ENCODE measurements at regions not wholly inside any gene's neighbourhood (a gene's known extent, or its start where the extent isn't known, plus 50 kb on each side); places are given as distances from the start of the nearest gene placed in this dataset.

DNA sequence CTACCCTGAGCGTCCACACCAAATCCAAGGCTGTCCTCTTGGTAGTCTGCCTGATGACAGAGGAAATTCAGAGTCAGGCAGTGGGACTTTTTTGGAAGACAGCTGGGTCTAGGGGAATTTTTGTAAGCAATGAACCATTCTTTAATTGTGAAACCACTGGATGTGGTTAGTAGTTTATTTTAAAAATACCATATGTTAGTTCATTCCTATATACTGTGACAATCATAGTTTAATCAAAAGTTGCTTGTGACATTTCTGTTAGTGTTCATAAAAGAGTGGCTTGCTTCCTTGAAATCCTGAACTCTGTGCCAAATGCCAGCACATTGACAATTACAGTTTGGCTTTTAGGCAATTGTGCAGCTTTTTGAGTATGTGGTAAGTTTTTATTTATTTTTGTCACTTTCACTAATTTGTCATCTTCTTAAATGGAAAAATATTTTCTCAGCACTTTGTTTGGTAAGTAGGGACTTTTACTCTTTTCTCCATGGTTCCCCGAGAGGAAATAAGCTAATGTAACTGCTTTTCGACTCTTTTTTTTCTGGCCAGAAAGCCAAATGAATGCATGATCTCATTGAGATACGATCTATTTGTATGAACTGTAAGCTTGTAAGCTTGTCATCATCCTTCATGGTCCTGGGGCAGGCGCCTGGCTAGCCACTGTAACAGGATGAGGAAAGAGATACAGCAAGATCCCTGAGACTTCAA, 72.6 kb upstream of the SLC4A4 start:
- CTCF ChIA-PET = interaction anchor here (0.8 kb wide), 1 partner anchor 284 kb away, joined by 4 read pairs; no protein-coding TSS in a partner anchor
- BruUV-seq (replicated peaks) = no TSS peak
- Mint-ChIP-seq H3K4me1 (ENCODE audit: low read depth, unreplicated experiment) (no peaks in the 10 kb centered on the region), H3K9me3 (ENCODE audit: unreplicated experiment) (no peaks in the 10 kb centered on the region), H3K4me3 (ENCODE audit: unreplicated experiment) (no peak overlapping the region), H3K36me3 (ENCODE audit: insufficient read depth, unreplicated experiment) (no peaks in the 10 kb centered on the region), H3K27ac (ENCODE audit: unreplicated experiment) (no peak overlapping the region), H3K27me3 (ENCODE audit: insufficient read depth, unreplicated experiment) (peaks cover 2% of the 10 kb centered on the region)
- POLR2A ChIA-PET = no interaction called here
- Histone ChIP-seq H3K4me3 (ENCODE audit: low read depth, low read length) (no peak overlapping the region), H3K9me3 (no peaks in the 10 kb centered on the region), H3K36me3 (ENCODE audit: control insufficient read depth, insufficient read depth, low read length) (no peaks in the 10 kb centered on the region), H3K27me3 (replicated peaks; ENCODE audit: control insufficient read depth, insufficient read depth, low read length) (no peaks in the 10 kb centered on the region), H3K4me1 (no peaks in the 10 kb centered on the region)
- intact Hi-C loops (cut with micrococcal nuclease; ENCODE audit: unreplicated experiment) = no loop called here
- TF ChIP-seq, protein P1, sequence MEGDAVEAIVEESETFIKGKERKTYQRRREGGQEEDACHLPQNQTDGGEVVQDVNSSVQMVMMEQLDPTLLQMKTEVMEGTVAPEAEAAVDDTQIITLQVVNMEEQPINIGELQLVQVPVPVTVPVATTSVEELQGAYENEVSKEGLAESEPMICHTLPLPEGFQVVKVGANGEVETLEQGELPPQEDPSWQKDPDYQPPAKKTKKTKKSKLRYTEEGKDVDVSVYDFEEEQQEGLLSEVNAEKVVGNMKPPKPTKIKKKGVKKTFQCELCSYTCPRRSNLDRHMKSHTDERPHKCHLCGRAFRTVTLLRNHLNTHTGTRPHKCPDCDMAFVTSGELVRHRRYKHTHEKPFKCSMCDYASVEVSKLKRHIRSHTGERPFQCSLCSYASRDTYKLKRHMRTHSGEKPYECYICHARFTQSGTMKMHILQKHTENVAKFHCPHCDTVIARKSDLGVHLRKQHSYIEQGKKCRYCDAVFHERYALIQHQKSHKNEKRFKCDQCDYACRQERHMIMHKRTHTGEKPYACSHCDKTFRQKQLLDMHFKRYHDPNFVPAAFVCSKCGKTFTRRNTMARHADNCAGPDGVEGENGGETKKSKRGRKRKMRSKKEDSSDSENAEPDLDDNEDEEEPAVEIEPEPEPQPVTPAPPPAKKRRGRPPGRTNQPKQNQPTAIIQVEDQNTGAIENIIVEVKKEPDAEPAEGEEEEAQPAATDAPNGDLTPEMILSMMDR (IDR thresholded peaks at IDR 0.05; ENCODE audit: insufficient read depth in 1 of 2, low read depth in 1 of 2, low read length in 1 of 2, severe bottlenecking in 1 of 2, unreplicated experiment in 1 of 2) = no peak
- no peak for DNase-seq

GRCh38 chr4:71267244-71267643, 71.6 kb upstream of the SLC4A4 start:
- no peak for DNase-seq
- ChIA-PET CTCF (no interaction called here), POLR2A (no interaction called here)
- no peaks in the 10 kb centered on the region for H3K27me3 ChIP-seq (replicated peaks; ENCODE audit: control insufficient read depth, insufficient read depth, low read length)
- no peaks in the 10 kb centered on the region for H3K36me3 ChIP-seq (ENCODE audit: control insufficient read depth, insufficient read depth, low read length)
- H3K4me1 Mint-ChIP-seq (ENCODE audit: low read depth, unreplicated experiment) = no peaks in the 10 kb centered on the region
- BruUV-seq (replicated peaks) = no TSS peak
- H3K4me3 Mint-ChIP-seq (ENCODE audit: unreplicated experiment) = no peak overlapping the region
- H3K36me3 Mint-ChIP-seq (ENCODE audit: insufficient read depth, unreplicated experiment) = no peaks in the 10 kb centered on the region
- H3K27ac Mint-ChIP-seq (ENCODE audit: unreplicated experiment) = no peak overlapping the region
- no peaks in the 10 kb centered on the region for H3K4me1 ChIP-seq
- intact Hi-C loops (cut with micrococcal nuclease; ENCODE audit: unreplicated experiment) = no loop called here
- TF ChIP-seq, protein P1 (IDR thresholded peaks at IDR 0.05; ENCODE audit: insufficient read depth in 1 of 2, low read depth in 1 of 2, low read length in 1 of 2, severe bottlenecking in 1 of 2, unreplicated experiment in 1 of 2) = no peak
- no peak overlapping the region for H3K4me3 ChIP-seq (ENCODE audit: low read depth, low read length)
- H3K9me3 Mint-ChIP-seq (ENCODE audit: unreplicated experiment) = no peaks in the 10 kb centered on the region
- peaks cover 2% of the 10 kb centered on the region for H3K27me3 Mint-ChIP-seq (ENCODE audit: insufficient read depth, unreplicated experiment)
- no peaks in the 10 kb centered on the region for H3K9me3 ChIP-seq

GRCh38 chr4:71268166-71268565, 70.7 kb upstream of the SLC4A4 start:
- Histone ChIP-seq H3K27me3 (replicated peaks; ENCODE audit: control insufficient read depth, insufficient read depth, low read length) (no peaks in the 10 kb centered on the region), H3K9me3 (no peaks in the 10 kb centered on the region), H3K4me1 (no peaks in the 10 kb centered on the region), H3K36me3 (ENCODE audit: control insufficient read depth, insufficient read depth, low read length) (no peaks in the 10 kb centered on the region), H3K4me3 (ENCODE audit: low read depth, low read length) (no peak overlapping the region)
- POLR2A ChIA-PET = no interaction called here
- CTCF ChIA-PET = no interaction called here
- BruUV-seq (replicated peaks) = no TSS peak
- intact Hi-C loops (cut with micrococcal nuclease; ENCODE audit: unreplicated experiment) = no loop called here
- no peak overlapping the region for H3K4me3 Mint-ChIP-seq (ENCODE audit: unreplicated experiment)
- no peaks in the 10 kb centered on the region for H3K9me3 Mint-ChIP-seq (ENCODE audit: unreplicated experiment)
- H3K4me1 Mint-ChIP-seq (ENCODE audit: low read depth, unreplicated experiment) = no peaks in the 10 kb centered on the region
- no peak overlapping the region for H3K27ac Mint-ChIP-seq (ENCODE audit: unreplicated experiment)
- TF ChIP-seq, protein P1 (IDR thresholded peaks at IDR 0.05; ENCODE audit: insufficient read depth in 1 of 2, low read depth in 1 of 2, low read length in 1 of 2, severe bottlenecking in 1 of 2, unreplicated experiment in 1 of 2) = no peak
- H3K27me3 Mint-ChIP-seq (ENCODE audit: insufficient read depth, unreplicated experiment) = peaks cover 2% of the 10 kb centered on the region
- H3K36me3 Mint-ChIP-seq (ENCODE audit: insufficient read depth, unreplicated experiment) = no peaks in the 10 kb centered on the region
- DNase-seq = no peak
